Left renal pelvis (tissue), 4 donors: ENCODE measurements at regions not wholly inside any gene's neighbourhood (a gene's known extent, or its start where the extent isn't known, plus 50 kb on each side); places are given as distances from the start of the nearest gene placed in this dataset.
"Not testable (repeated sequence)": the region's sequence is repeated elsewhere in the genome, so short reads cannot be mapped to it uniquely, and the experiment has no call there.

Source experiments
- DNase-seq, 4 donors: peaks; one replicate each; pipeline ENCODE4 v3.0.0-alpha.2; 2013; ENCODE audit warnings: low read depth in 4 of 4, low spot score in 3 of 4

DNA sequence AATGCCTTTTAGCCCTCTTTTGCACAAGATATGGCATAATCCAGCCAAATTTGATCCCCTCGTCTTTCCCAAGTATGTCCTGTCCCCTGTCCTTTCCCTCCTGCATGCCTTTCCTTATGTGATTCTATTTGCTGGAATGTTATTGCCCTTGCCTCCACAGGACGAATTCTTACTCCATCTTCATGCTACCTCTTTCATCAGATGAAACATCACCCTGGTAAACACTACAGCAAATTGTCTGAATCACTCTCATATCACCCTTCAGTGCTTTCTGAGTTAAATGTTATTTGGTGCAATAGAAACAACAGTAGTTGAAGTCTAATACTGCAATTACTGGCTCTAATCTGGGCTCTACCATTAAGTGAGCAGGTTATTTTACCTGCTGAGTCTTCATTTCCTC is 52.2 kb upstream of the FAT1 start:
- DNase-seq, result no peak

- no peak for DNase-seq
Observed at GRCh38 chr4:186778134-186778533, 54.5 kb upstream of the FAT1 start.

DNA sequence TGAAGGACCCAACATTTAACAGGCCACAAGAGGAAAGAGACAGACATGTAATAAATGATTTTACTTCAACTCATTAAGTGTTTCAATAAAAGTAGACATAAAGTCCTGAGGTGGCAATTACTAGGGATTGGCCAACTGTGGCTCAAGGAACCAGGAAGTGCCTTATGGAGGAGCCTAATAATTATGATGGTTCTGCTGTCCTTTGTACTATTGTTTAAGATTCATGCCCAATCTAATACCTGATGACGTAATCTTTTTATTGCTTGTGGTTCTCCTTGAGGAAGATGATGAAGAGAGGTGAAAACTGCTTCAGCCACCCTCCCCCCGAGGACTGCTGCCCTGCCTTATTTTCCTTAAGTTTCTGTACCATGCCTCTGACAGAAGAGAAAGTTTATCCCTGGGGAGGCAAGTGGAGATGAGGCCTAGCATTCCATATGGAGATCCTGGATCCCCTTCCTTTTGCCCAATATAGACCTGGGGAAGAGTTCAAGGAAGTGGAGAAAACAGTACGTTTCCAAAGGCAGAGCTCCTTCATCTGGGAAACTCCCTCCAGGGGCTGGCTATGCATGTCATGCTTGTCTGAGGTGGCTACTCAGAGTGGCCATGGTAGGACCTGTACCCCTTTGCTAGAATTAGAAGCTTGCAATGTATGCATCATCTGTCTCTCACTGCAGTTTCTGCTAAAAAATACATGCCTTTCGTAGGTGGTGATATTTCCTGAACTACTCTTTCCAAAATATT is 56.8 kb upstream of the FAT1 start:
- DNase-seq, result no peak

- DNase-seq, result no peak
Observed at GRCh38 chr4:186781032-186781917, 57.6 kb upstream of the FAT1 start.

DNA sequence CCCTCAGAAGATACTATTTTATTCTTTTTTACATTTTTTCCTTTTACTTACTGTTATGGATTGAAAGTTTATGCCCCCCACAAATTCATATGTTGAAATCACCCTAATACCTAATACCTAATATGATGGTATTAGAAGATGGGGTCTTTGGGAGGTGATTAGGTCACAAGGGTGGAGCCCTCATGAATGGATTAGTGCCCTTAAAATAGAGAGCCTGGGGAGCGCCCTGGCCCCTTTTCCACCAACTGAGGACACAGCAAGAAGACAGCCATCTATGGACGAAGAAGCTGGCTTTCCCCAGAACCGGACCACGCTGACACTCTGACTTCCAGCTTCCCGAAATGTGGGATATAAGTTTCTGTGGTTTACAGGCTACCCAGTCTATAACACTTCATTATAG is 58.6 kb upstream of the FAT1 start:
- no peak for DNase-seq

DNA sequence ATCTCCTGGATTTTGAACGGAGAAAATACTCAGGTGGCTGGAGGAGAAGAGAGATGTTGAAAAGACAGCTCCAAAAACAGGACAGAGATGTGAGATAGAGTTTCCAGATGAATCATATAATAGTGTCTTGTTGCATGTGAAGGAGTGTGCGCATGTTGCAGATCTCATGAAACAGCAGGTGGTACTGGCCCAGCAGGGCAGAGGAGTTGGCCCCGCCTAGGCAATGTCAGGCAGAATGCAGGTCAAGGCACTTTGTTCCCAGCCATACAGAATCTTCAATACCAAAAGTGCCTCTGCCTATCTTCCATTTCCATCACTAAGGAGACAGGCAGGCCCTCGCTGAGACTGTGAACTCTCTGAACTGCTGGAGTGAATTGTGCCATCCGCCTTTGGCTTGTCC is 63.9 kb upstream of the FAT1 start:
- no peak for DNase-seq

DNA sequence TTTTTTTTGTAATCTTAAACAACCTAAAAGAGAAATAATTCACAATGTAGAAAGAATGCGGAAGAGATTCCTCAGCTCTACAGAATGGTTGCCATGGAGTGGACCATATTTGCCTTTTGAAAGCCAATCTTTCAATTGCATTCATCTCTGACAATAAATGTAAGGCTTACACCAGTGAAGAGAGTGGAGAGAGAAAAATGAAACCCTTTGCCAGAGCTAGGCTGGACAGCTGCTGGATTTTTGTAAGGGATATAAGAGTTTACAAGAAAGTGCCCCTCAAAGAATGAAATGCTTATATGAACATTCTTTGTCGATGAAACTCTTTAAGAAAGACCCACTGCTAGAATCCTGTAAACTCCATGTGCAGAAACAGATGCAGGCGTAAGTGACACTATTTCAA is 66.0 kb upstream of the FAT1 start:
- DNase-seq, result no peak

DNA sequence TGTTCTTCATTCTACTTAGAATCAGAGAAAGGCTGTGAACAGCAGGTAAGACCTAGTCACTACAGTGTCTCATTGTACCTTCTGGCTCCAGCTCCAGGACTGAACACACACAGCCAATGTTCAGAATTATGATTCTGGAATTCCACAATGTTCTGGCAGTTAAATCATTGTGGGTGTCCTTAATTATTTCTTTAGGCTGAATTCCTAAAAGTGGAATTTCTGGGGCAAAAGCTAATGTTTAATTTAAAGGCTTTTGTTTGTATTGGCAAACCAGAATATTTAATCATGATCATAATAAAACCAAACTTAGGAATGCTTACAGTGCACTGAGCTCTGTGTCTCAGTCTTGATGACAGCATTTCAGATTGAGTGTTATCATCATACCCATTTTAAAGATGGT is 67.0 kb upstream of the FAT1 start:
- no peak for DNase-seq

- no peak for DNase-seq
Observed at GRCh38 chr4:186792728-186793366, 69.2 kb upstream of the FAT1 start.

DNA sequence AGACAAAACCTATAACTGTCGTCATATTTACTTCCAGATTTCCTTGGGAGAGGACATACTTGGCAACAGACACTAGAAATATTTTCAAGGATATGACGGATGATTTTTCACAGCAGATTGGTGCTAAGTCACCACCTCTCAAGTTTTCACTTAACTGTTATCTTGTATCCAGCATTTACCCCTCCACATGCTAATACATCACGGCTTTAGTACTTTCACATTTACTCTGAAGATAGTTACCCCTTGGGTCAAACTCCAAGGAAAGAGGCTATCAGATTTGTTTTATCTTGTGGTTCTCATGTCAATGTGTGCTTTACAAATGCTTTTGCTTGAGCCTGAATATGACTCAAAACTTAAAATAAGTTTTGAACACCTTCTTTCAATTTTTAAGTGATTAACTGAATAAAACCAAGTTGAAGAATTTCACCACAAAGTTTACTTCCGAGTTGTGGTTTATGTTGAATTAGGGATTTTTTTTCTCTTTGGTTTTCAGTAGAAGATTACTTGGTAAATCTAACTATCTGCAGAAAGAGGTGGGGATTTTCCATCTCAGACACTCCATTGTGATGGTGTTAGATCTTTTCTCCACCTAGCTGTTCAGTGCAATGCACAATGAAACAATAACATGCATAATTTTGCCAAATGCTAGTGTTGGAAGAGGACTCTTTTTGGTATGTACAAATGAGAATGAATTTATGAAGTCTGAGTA is 75.4 kb upstream of the FAT1 start:
- no peak for DNase-seq

GRCh38 chr4:186805020-186805820 is 81.6 kb upstream of the FAT1 start:
- no peak for DNase-seq

GRCh38 chr4:186805917-186806316 is 82.3 kb upstream of the FAT1 start:
- not testable (repeated sequence) for DNase-seq

GRCh38 chr4:186806679-186807421 is 83.2 kb upstream of the FAT1 start:
- DNase-seq, result no peak

DNA sequence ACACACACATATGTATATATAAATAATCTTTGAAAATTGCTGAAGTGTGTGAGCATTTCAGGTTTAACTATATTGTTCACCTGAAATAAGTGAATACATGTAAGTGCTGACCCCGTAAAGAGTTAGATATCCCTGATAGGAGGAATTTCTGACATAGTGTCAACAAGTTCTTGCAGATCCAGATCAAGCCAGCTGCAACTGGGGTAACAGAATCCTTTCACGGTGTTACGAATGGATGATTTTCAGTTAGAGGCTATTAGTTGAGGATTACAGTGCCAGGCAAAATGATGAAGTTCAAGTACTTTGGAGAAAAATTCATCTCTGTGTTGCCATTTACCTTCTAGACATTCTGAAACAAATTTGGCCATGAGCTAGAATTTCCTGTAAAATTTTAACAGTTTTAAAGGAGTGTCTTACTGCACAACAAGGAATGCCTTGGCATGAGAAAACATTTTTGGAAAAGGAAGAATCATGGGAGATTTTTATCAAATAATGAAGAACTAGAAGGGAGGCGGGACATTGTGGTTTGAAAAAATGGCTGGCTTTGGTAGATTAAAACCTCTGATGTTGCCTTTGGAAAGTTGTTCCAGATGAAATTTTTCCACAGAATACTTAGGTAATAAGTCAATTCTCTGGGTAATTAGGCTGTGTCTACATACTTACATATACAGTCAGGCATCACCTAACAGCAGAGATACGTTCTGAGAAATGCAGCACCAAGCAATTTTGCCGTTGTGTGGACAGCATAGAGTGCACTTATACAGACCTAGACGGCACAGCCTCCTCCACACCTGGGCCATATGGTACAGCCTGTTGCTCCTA is 84.4 kb upstream of the FAT1 start:
- DNase-seq, result no peak

DNA sequence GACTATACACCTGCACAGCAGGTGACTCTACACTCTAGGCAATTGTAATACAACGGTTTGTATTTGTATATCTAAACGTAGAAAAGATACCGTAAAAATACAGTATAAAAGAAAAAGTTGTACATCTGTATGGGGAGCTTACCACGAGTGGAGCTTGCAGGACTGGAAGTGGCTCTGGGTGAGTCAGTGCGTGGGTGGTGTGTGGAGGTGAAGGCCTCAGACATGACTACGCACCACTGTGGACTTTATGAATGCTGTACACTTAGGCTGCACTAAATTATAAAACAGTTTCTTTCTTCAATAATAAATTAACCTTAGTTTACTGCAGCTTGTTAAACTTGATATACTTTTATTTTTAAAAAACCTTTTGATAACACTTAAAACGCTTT is 85.0 kb upstream of the FAT1 start:
- DNase-seq, result no peak

GRCh38 chr4:186809070-186809469 is 85.4 kb upstream of the FAT1 start:
- DNase-seq, result no peak

GRCh38 chr4:186810613-186811150 is 87.0 kb upstream of the FAT1 start:
- no peak for DNase-seq

GRCh38 chr4:186812592-186812991 is 88.9 kb upstream of the FAT1 start:
- no peak for DNase-seq
